ENCODE measurements at regions not wholly inside any gene's neighbourhood (a gene's known extent, or its start where the extent isn't known, plus 50 kb on each side); places are given as distances from the start of the nearest gene placed in this dataset.
"Not testable (repeated sequence)": the region's sequence is repeated elsewhere in the genome, so short reads cannot be mapped to it uniquely, and the experiment has no call there.

DNA sequence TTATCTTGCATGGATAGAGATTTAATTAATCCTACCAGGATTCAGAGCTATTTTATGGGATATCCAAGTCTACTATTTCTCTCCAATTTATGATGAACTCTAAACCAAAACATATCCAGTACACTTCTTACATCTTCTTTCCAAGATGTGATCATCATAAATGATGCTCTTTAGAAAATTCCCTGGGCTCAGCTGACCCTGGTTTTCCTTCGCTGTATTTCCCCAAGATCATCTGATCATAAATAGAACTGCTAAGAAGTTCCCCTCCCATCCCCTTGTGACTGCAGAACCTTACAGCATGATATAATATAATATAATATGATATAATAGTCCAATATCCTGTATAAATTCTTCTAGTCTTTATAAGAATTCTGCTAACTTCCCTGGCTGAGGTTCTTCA lies 114.6 kb upstream of the LYZL2 start:
- H3K27ac ChIP-seq (ENCODE audit: insufficient read depth, low read length): no peak overlapping the region
- no peak for DNase-seq (ENCODE audit: low read depth in 2 of 2)
- no peak overlapping the region for H3K4me2 ChIP-seq (ENCODE audit: extremely low read depth, insufficient read depth, low read length)
- no peak overlapping the region for H3K4me3 ChIP-seq (replicated peaks in 1 of 4; ENCODE audit: control extremely low read depth in 1 of 4, insufficient read depth in 1 of 4, low read depth in 3 of 4, low read length in 4 of 4)
- TF ChIP-seq, protein P1, sequence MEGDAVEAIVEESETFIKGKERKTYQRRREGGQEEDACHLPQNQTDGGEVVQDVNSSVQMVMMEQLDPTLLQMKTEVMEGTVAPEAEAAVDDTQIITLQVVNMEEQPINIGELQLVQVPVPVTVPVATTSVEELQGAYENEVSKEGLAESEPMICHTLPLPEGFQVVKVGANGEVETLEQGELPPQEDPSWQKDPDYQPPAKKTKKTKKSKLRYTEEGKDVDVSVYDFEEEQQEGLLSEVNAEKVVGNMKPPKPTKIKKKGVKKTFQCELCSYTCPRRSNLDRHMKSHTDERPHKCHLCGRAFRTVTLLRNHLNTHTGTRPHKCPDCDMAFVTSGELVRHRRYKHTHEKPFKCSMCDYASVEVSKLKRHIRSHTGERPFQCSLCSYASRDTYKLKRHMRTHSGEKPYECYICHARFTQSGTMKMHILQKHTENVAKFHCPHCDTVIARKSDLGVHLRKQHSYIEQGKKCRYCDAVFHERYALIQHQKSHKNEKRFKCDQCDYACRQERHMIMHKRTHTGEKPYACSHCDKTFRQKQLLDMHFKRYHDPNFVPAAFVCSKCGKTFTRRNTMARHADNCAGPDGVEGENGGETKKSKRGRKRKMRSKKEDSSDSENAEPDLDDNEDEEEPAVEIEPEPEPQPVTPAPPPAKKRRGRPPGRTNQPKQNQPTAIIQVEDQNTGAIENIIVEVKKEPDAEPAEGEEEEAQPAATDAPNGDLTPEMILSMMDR (conservative IDR thresholded peaks at IDR 0.05 in 1 of 2, IDR thresholded peaks at IDR 0.05 in 1 of 2; ENCODE audit: low read depth in 1 of 2, low read length in 2 of 2): no peak
- no peak for TF ChIP-seq EZH2 (IDR thresholded peaks at IDR 0.05; ENCODE audit: low read length, missing control alignments)
- H3K9me3 ChIP-seq (ENCODE audit: control insufficient read depth, insufficient read depth, low read depth, low read length): no peaks in the 10 kb centered on the region
- no peaks in the 10 kb centered on the region for H3K79me2 ChIP-seq (ENCODE audit: control insufficient read depth, insufficient read depth, low read length)
- H3K4me1 ChIP-seq (ENCODE audit: control insufficient read depth, extremely low read depth, insufficient read depth, low read length): no peaks in the 10 kb centered on the region
- H2AFZ ChIP-seq (ENCODE audit: low read length): no peak overlapping the region
- H3K9ac ChIP-seq (ENCODE audit: insufficient read depth, low read length): no peak overlapping the region
- H3K36me3 ChIP-seq (ENCODE audit: control insufficient read depth, insufficient read depth, low read length): no peaks in the 10 kb centered on the region
- no peaks in the 10 kb centered on the region for H4K20me1 ChIP-seq (ENCODE audit: control insufficient read depth, extremely low read depth, insufficient read depth, low read length)
- H3K27me3 ChIP-seq (ENCODE audit: control insufficient read depth, insufficient read depth, low read length): no peaks in the 10 kb centered on the region

DNA sequence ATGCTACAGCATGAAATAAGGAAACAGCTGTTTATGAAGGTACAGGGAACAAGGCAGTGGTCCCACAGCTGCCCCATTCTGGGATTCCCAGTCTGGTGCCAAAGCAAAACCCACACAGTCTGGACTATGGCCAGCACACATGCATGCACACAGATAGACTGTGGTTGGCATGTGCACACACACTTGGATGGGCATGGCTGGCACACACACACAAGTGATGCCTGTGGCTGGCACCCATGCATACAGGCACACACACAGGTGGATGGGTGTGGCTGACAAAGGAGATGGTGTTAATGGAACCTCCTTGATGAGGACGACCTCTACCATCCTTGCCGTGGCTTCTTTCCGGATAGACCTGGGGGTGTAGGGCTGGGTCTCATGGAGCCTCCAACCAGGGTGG lies 114.0 kb upstream of the LYZL2 start:
- Histone ChIP-seq H3K79me2 (ENCODE audit: control insufficient read depth, insufficient read depth, low read length) (no peaks in the 10 kb centered on the region), H3K4me1 (ENCODE audit: control insufficient read depth, extremely low read depth, insufficient read depth, low read length) (no peaks in the 10 kb centered on the region), H2AFZ (ENCODE audit: low read length) (no peak overlapping the region), H3K9ac (ENCODE audit: insufficient read depth, low read length) (no peak overlapping the region), H3K4me2 (ENCODE audit: extremely low read depth, insufficient read depth, low read length) (no peak overlapping the region), H3K4me3 (replicated peaks in 1 of 4; ENCODE audit: control extremely low read depth in 1 of 4, insufficient read depth in 1 of 4, low read depth in 3 of 4, low read length in 4 of 4) (no peak overlapping the region), H3K9me3 (ENCODE audit: control insufficient read depth, insufficient read depth, low read depth, low read length) (no peaks in the 10 kb centered on the region), H3K36me3 (ENCODE audit: control insufficient read depth, insufficient read depth, low read length) (no peaks in the 10 kb centered on the region), H4K20me1 (ENCODE audit: control insufficient read depth, extremely low read depth, insufficient read depth, low read length) (no peaks in the 10 kb centered on the region), H3K27me3 (ENCODE audit: control insufficient read depth, insufficient read depth, low read length) (no peaks in the 10 kb centered on the region), H3K27ac (ENCODE audit: insufficient read depth, low read length) (no peak overlapping the region)
- no peak for DNase-seq (ENCODE audit: low read depth in 2 of 2)
- TF ChIP-seq, protein P1 (conservative IDR thresholded peaks at IDR 0.05 in 1 of 2, IDR thresholded peaks at IDR 0.05 in 1 of 2; ENCODE audit: low read depth in 1 of 2, low read length in 2 of 2): no peak
- TF ChIP-seq EZH2 (IDR thresholded peaks at IDR 0.05; ENCODE audit: low read length, missing control alignments): no peak

DNA sequence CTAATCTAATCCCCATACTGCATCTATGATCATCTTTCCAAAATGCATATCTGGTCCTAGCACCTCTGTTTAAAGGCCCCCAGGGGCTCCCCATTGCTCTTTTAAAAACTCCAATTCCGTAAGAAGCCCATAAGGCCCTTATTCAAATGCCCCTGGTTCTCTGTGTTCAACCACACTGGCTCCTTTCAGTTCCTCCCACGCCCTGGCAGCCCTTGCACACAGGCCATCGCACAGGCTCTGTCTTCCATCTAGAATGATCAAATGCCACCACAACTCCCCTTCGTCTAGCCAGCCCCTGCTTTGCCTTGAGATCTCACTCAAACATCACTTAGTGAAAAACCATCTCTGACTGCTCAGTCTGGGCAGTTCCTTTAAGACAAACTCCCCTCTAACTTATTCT lies 112.9 kb upstream of the LYZL2 start:
- Histone ChIP-seq H3K79me2 (ENCODE audit: control insufficient read depth, insufficient read depth, low read length) (no peaks in the 10 kb centered on the region), H3K27me3 (ENCODE audit: control insufficient read depth, insufficient read depth, low read length) (no peaks in the 10 kb centered on the region), H3K9ac (ENCODE audit: insufficient read depth, low read length) (no peak overlapping the region), H3K4me1 (ENCODE audit: control insufficient read depth, extremely low read depth, insufficient read depth, low read length) (no peaks in the 10 kb centered on the region), H3K4me3 (replicated peaks in 1 of 4; ENCODE audit: control extremely low read depth in 1 of 4, insufficient read depth in 1 of 4, low read depth in 3 of 4, low read length in 4 of 4) (no peak overlapping the region), H4K20me1 (ENCODE audit: control insufficient read depth, extremely low read depth, insufficient read depth, low read length) (no peaks in the 10 kb centered on the region), H3K4me2 (ENCODE audit: extremely low read depth, insufficient read depth, low read length) (no peak overlapping the region), H3K27ac (ENCODE audit: insufficient read depth, low read length) (no peak overlapping the region), H3K9me3 (ENCODE audit: control insufficient read depth, insufficient read depth, low read depth, low read length) (no peaks in the 10 kb centered on the region), H3K36me3 (ENCODE audit: control insufficient read depth, insufficient read depth, low read length) (no peaks in the 10 kb centered on the region), H2AFZ (ENCODE audit: low read length) (no peak overlapping the region)
- TF ChIP-seq, protein P1 (conservative IDR thresholded peaks at IDR 0.05 in 1 of 2, IDR thresholded peaks at IDR 0.05 in 1 of 2; ENCODE audit: low read depth in 1 of 2, low read length in 2 of 2): no peak
- TF ChIP-seq EZH2 (IDR thresholded peaks at IDR 0.05; ENCODE audit: low read length, missing control alignments): no peak
- no peak for DNase-seq (ENCODE audit: low read depth in 2 of 2)

DNA sequence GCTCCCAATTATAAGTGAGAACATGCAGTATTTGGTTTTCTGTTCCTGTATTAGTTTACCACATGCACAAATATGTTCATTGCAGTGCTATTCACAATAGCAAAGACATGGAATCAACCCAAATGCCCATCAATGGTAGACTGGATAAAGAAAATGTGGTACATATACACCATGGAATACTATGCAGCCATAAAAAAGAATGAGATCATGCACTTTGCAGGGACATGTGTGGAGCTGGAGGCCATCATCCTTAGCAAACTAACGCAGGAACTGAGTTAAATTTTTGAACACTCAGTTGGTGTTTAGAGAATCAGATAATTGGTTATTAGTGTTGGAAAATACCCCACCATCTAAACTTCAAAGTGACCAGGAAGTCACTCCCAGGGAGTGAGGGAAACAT lies 111.2 kb upstream of the LYZL2 start:
- H2AFZ ChIP-seq (ENCODE audit: low read length); DNase-seq (ENCODE audit: low read depth in 2 of 2); H3K27me3 ChIP-seq (ENCODE audit: control insufficient read depth, insufficient read depth, low read length); H3K4me2 ChIP-seq (ENCODE audit: extremely low read depth, insufficient read depth, low read length); H3K4me1 ChIP-seq (ENCODE audit: control insufficient read depth, extremely low read depth, insufficient read depth, low read length); H3K36me3 ChIP-seq (ENCODE audit: control insufficient read depth, insufficient read depth, low read length); H4K20me1 ChIP-seq (ENCODE audit: control insufficient read depth, extremely low read depth, insufficient read depth, low read length); H3K27ac ChIP-seq (ENCODE audit: insufficient read depth, low read length); H3K79me2 ChIP-seq (ENCODE audit: control insufficient read depth, insufficient read depth, low read length); H3K9ac ChIP-seq (ENCODE audit: insufficient read depth, low read length); H3K4me3 ChIP-seq (replicated peaks in 1 of 4; ENCODE audit: control extremely low read depth in 1 of 4, insufficient read depth in 1 of 4, low read depth in 3 of 4, low read length in 4 of 4); H3K9me3 ChIP-seq (ENCODE audit: control insufficient read depth, insufficient read depth, low read depth, low read length): not testable (repeated sequence)
